A673 (cell line): ENCODE measurements at regions not wholly inside any gene's neighbourhood (a gene's known extent, or its start where the extent isn't known, plus 50 kb on each side); places are given as distances from the start of the nearest gene placed in this dataset.

ENCODE experiments used
- EZH2 ChIP-seq: fragments of 200-600 bp; sonication (generic); IDR thresholded peaks from 2 replicates; pipeline ENCODE4 v1.6.1; 2017; ENCODE audit warnings: borderline replicate concordance, low read depth, mild to moderate bottlenecking, mixed read lengths, antibody characterized with exemption, low read length; ENCODE audit not compliant: poor library complexity, severe bottlenecking
- TF ChIP-seq, protein P1 (sequence below): fragments of 300-800, 200-600 bp; sonication (generic); conservative IDR thresholded peaks from 2 replicates; pipeline ENCODE4 v1.5.1; 2017; ENCODE audit warnings: low read depth, mild to moderate bottlenecking, antibody characterized with exemption, low read length, moderate library complexity, mixed read lengths

DNA sequence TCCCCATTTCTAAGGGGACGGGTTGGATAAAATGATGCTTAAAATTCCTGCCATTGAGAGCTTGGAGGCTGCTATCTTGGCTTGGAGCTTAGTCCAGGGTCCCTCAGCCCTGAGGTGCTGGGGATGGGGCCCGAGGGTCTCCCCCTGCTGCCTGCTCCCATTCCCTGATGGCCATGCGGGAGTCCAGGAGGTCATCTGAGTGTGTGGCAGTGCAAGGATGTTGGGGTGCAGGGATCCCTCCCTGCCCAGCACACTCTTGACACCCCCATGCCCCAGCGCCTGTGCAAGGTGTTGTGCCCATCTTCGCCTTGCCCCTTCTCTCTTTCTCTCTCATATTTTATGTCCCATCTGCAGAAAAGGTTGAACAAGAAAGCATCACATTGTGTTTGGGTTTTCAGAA, 90.4 kb downstream of the IRF8 start:
- TF ChIP-seq, protein P1, sequence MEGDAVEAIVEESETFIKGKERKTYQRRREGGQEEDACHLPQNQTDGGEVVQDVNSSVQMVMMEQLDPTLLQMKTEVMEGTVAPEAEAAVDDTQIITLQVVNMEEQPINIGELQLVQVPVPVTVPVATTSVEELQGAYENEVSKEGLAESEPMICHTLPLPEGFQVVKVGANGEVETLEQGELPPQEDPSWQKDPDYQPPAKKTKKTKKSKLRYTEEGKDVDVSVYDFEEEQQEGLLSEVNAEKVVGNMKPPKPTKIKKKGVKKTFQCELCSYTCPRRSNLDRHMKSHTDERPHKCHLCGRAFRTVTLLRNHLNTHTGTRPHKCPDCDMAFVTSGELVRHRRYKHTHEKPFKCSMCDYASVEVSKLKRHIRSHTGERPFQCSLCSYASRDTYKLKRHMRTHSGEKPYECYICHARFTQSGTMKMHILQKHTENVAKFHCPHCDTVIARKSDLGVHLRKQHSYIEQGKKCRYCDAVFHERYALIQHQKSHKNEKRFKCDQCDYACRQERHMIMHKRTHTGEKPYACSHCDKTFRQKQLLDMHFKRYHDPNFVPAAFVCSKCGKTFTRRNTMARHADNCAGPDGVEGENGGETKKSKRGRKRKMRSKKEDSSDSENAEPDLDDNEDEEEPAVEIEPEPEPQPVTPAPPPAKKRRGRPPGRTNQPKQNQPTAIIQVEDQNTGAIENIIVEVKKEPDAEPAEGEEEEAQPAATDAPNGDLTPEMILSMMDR: no peak
- no peak for TF ChIP-seq EZH2
